Liver (tissue), 3 donors: ENCODE measurements at regions not wholly inside any gene's neighbourhood (a gene's known extent, or its start where the extent isn't known, plus 50 kb on each side); places are given as distances from the start of the nearest gene placed in this dataset.

ENCODE experiments used
- CTCF ChIP-seq: fragments of 150-350 bp; IDR thresholded peaks from 2 replicates; pipeline ENCODE4 v1.5.1; 2017; ENCODE audit warnings: improper control_type of control experiment, low read depth, low read length; ENCODE audit not compliant: missing input control
- FOXA1 ChIP-seq: IDR thresholded peaks from 2 replicates; pipeline ENCODE4 v1.6.1; 2016; ENCODE audit warnings: antibody characterized with exemption
- GABPA ChIP-seq, 2 donors: IDR thresholded peaks in 1 of 2; conservative IDR thresholded peaks in 1 of 2; 2 replicates each; pipeline ENCODE4 v1.6.1; 2016; ENCODE audit warnings: antibody characterized with exemption in 2 of 2, mild to moderate bottlenecking in 1 of 2, moderate library complexity in 1 of 2
- HNF4A ChIP-seq, 2 donors: conservative IDR thresholded peaks; 2 replicates each; pipeline ENCODE4 v1.6.1; 2016; ENCODE audit warnings: antibody characterized with exemption in 2 of 2, mild to moderate bottlenecking in 2 of 2
- JUND ChIP-seq, 2 donors: IDR thresholded peaks; 2 replicates each; pipeline ENCODE4 v1.6.1; 2016; ENCODE audit warnings: antibody characterized with exemption in 2 of 2
- NR2F2 ChIP-seq: IDR thresholded peaks from 2 replicates; pipeline ENCODE4 v1.6.1; 2016; ENCODE audit warnings: antibody characterized with exemption
- RAD21 ChIP-seq, 2 donors: IDR thresholded peaks; 2 replicates each; pipeline ENCODE4 v1.6.1; 2016; ENCODE audit warnings: antibody characterized with exemption in 2 of 2, mild to moderate bottlenecking in 2 of 2
- SP1 ChIP-seq: IDR thresholded peaks from 2 replicates; pipeline ENCODE4 v1.6.1; 2018; ENCODE audit warnings: antibody characterized with exemption, mild to moderate bottlenecking
- TAF1 ChIP-seq: conservative IDR thresholded peaks from 2 replicates; pipeline ENCODE4 v1.6.1; 2016; ENCODE audit warnings: antibody characterized with exemption, mild to moderate bottlenecking
- YY1 ChIP-seq: IDR thresholded peaks from 2 replicates; pipeline ENCODE4 v1.6.1; 2016; ENCODE audit warnings: antibody characterized with exemption, mild to moderate bottlenecking
- ZBTB33 ChIP-seq: IDR thresholded peaks from 2 replicates; pipeline ENCODE4 v1.6.1; 2016; ENCODE audit warnings: antibody characterized with exemption
- TF ChIP-seq, protein P1 (sequence below): IDR thresholded peaks from 2 replicates; pipeline ENCODE4 v1.6.1; 2016; ENCODE audit warnings: antibody characterized with exemption, mild to moderate bottlenecking
- TF ChIP-seq, protein P2 (sequence below): IDR thresholded peaks from 2 replicates; pipeline ENCODE4 v1.6.1; 2016; ENCODE audit warnings: antibody characterized with exemption
- TF ChIP-seq, protein P3 (sequence below): IDR thresholded peaks from 2 replicates; pipeline ENCODE4 v1.6.1; 2016; ENCODE audit warnings: antibody characterized with exemption
- donor health status: healthy.
- donor health status: healthy.

- TF ChIP-seq, protein P1, sequence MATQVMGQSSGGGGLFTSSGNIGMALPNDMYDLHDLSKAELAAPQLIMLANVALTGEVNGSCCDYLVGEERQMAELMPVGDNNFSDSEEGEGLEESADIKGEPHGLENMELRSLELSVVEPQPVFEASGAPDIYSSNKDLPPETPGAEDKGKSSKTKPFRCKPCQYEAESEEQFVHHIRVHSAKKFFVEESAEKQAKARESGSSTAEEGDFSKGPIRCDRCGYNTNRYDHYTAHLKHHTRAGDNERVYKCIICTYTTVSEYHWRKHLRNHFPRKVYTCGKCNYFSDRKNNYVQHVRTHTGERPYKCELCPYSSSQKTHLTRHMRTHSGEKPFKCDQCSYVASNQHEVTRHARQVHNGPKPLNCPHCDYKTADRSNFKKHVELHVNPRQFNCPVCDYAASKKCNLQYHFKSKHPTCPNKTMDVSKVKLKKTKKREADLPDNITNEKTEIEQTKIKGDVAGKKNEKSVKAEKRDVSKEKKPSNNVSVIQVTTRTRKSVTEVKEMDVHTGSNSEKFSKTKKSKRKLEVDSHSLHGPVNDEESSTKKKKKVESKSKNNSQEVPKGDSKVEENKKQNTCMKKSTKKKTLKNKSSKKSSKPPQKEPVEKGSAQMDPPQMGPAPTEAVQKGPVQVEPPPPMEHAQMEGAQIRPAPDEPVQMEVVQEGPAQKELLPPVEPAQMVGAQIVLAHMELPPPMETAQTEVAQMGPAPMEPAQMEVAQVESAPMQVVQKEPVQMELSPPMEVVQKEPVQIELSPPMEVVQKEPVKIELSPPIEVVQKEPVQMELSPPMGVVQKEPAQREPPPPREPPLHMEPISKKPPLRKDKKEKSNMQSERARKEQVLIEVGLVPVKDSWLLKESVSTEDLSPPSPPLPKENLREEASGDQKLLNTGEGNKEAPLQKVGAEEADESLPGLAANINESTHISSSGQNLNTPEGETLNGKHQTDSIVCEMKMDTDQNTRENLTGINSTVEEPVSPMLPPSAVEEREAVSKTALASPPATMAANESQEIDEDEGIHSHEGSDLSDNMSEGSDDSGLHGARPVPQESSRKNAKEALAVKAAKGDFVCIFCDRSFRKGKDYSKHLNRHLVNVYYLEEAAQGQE: no peak
- TF ChIP-seq CTCF (no peak), YY1 (no peak), RAD21 (IDR thresholded peaks at IDR 0.05) (no peak), TAF1 (no peak), FOXA1 (no peak), GABPA (IDR thresholded peaks at IDR 0.05 in 1 of 2, conservative IDR thresholded peaks at IDR 0.05 in 1 of 2) (no peak), HNF4A (conservative IDR thresholded peaks at IDR 0.05) (no peak), JUND (IDR thresholded peaks at IDR 0.05) (no peak), SP1 (no peak), NR2F2 (no peak), ZBTB33 (no peak)
- TF ChIP-seq, protein P2, sequence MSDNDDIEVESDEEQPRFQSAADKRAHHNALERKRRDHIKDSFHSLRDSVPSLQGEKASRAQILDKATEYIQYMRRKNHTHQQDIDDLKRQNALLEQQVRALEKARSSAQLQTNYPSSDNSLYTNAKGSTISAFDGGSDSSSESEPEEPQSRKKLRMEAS: no peak
- TF ChIP-seq, protein P3, sequence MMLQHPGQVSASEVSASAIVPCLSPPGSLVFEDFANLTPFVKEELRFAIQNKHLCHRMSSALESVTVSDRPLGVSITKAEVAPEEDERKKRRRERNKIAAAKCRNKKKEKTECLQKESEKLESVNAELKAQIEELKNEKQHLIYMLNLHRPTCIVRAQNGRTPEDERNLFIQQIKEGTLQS: no peak
Observed at GRCh38 chr4:3820016-3820805, 54.0 kb downstream of the ADRA2C start.
